NCI-H1048 (cell line): ENCODE measurements at regions not wholly inside any gene's neighbourhood (a gene's known extent, or its start where the extent isn't known, plus 50 kb on each side); places are given as distances from the start of the nearest gene placed in this dataset.
"Not testable (repeated sequence)": the region's sequence is repeated elsewhere in the genome, so short reads cannot be mapped to it uniquely, and the experiment has no call there.

Experiments
- DNase-seq: peaks from one replicate; lab custom pipeline; 2025; lab: John Stamatoyannopoulos, UW

DNA sequence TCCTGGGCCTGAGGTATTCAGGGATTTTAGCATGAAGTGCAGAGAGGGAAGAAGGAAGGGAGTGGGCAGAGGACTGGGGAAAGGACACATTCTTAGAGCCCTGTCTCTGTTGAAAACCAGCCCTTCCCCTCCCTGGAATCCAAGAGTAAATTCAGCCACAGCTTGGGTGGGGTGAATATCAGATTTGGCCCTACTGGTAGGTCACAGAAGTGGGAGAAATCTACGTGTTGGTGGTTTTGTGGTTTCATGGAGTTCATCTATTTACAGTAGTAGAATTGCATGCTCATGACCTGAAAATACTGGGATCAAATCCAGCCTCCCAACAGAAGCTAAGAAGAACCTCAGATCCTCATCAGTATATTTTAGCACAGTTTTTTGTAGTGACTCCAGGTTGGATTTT is 404.4 kb downstream of the BMP2 start:
- no peak for DNase-seq

GRCh38 chr20:7174554-7174953 is 407.1 kb downstream of the BMP2 start:
- no peak for DNase-seq

DNA sequence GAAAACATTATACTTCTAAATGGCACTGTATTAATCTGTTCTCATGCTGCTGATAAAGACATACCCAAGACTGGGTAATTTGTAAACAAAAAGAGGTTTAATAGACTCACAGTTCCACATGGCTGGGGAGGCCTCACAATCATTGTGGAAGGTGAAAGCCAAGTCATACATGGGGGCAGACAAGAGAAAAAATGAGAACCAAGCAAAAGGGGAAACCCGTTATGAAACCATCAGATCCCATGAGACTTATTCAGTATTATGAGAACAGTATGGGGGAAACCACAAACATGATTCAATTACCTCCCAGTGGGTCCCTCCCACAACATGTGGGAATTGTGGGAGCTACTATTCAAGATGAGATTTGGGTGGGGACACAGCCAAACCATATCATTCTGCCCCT is 408.3 kb downstream of the BMP2 start:
- DNase-seq = not testable (repeated sequence)

- DNase-seq = no peak
These were observed 410.5 kb downstream of the BMP2 start for GRCh38 chr20:7178004-7178403.

DNA sequence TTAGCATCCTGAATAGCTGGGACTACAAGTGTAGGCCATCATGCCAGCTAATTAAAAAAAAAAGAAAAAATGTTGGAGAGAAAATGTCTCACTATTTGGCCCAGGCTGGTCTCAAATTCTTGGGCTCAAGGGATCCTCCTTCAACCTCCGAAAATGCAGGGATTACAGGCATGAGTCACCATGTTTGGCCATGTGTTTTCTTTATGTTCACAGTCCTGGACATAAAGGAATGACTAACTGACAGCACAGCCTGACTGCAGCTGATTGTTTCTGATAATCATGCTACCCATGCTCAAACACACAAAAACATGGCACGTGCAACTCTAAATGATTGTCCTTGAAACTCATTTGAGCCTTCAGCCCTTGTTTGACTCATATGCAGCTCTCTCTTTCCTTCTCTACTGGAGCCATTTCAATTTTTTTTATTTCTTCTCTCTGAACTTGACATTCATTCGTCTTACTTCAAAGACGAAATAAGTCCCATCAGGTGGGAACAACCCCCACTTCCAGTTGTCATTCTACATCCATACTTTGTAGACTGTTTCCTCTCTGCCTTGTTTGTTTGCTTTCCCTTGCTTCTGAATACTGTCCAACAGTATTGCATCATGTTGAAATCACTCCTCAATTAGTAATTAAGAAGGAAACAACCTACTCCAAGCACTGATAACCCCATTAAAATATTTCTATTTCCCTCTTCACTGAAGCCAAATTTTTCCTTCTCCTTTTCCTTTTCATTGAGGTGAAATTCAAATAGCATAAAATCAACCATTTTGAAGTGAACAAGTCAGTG is 413.0 kb downstream of the BMP2 start:
- DNase-seq = no peak

DNA sequence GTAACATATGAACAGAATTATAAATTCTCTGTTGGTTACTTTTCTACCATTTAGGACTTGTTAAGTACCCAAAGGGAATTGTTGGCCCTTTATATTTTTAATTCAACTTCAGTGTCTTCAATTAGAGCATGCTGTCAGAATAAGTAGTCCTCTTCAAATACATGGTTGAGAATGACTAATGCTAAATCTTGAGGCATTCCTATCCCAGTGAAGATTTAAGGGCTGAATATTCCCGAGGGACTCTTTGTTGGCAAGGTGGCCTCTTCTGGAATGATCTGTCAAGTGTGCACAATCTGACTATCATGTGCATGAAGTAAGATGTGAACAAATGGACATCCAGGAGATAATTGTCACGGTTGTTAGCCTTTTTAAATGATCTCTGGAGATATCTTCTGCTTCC is 421.7 kb downstream of the BMP2 start:
- no peak for DNase-seq

GRCh38 chr20:7193681-7194080 is 426.2 kb downstream of the BMP2 start:
- no peak for DNase-seq

DNA sequence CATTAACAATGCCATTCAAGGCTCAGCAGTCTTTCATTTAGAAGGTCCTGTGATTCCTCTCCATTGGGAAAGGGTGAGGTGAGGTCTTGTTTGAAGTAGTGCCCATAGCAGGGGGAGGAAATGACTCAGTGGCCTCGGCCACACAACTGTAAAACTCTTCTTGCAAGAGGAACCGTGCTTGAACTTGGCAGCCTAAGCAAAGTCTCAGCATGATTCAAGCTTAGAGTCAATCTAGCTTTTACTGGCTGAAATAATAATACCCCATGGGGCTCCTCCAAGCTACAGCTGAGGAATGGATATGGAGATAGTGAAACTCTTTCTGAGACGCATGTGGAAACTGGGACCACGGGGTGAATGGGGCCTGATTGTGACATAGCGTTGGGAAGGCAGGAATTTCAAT is 428.2 kb downstream of the BMP2 start:
- DNase-seq = no peak

- DNase-seq = no peak
These were observed 429.0 kb downstream of the BMP2 start for GRCh38 chr20:7196481-7196880.

- DNase-seq = no peak
These were observed 432.4 kb downstream of the BMP2 start for GRCh38 chr20:7199861-7200260.

DNA sequence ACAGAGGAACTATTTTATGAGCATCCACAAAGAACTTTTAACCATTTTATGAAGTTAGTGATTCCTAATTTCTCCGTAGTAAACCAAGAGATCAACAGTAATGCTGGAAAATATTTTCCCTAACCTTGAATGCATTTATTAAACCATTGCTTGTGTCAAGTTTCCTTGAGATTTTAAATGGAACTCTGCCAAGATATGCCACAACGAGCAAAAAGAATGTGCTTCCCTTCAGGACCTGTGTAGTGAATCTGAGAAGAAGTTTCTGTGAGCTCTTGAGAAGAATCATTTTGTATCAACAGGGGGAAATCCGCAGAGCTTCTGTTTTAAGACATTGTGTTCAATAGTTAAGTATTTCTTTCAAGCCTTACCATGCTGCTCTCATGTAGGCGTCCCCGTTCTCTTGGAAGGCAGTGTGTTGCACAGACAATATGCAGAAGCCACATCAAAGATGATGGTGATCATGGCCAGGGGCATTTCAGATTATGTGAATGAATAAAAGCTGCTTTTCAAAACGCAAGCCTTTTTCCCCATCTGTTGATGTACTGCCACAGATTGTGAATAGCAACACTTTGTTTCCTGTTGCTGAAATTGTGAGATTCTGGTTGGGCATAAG is 439.8 kb downstream of the BMP2 start:
- DNase-seq = no peak

GRCh38 chr20:7210910-7211309 is 443.4 kb downstream of the BMP2 start:
- no peak for DNase-seq

DNA sequence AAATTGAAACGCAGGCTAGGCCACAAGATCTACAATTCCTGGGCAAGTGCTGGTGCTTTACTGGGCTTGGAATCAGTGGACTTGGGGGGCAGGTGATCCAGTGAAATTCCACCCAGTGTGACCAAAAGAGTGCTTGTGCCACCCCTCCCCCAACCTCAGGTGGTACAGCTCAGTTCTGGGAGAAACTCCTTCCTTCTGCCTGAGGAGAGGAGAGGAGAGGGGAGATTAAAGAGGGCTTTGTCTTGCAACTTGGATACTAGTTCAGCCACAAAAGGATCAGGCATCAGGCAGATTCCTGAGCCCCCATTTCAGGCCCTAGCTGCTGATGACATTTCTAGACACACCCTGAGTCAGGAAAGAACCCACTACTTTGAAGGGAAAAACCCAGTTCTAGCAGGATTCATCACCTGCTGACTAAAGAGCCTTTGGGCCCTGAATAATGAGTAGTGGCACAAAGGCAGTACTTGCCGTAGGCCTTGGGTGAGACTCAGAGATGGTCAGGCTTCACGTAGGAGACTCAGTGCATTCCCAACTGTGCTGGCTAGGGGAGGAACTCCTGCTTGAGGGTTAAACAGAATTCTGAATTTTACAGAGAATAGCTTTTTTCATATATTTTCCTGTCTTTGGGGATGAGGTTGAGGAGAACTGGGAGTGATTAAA is 446.7 kb downstream of the BMP2 start:
- no peak for DNase-seq

- no peak for DNase-seq
These were observed 450.1 kb downstream of the BMP2 start for GRCh38 chr20:7217606-7218005.

DNA sequence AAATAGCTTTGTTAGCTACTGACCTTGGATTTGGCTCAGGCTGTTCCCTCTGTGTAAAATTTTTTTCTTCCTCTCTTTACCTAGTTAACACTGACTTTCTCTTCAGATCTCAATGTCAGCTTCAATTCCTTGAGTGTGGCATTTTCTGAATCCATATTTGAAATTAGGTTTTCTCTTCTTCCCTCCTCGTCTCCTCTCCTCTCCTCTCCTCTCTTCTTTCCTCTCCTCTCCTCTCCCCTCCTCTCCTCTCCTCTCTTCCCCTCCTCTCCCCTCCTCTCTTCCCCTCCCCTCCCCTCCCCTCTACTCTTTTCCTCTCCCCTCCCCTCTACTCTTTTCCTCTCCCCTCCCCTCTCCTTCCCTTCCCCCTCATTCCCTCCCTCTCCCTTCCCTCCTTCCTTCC is 453.3 kb downstream of the BMP2 start:
- DNase-seq = no peak

DNA sequence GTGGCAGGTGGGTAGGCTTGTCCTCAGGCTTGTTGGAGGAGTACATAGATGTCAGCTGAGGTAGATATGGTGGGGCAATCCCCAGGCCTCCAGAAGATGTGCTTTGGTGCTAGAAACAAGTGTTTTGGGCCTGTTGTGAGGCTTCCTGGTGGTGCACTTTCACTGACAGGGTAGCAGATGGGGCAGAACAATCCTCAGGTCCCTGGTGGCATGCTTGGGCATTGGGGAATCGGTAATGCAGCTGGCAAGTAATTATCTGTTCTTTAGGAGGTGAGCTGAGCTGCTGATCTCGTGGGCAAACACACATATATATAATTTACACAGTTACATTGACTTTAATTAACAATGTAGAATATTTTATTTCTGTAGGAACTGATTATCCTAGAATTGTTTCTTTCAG is 458.7 kb downstream of the BMP2 start:
- DNase-seq = no peak

- DNase-seq = no peak
These were observed 463.8 kb downstream of the BMP2 start for GRCh38 chr20:7231303-7231702.

DNA sequence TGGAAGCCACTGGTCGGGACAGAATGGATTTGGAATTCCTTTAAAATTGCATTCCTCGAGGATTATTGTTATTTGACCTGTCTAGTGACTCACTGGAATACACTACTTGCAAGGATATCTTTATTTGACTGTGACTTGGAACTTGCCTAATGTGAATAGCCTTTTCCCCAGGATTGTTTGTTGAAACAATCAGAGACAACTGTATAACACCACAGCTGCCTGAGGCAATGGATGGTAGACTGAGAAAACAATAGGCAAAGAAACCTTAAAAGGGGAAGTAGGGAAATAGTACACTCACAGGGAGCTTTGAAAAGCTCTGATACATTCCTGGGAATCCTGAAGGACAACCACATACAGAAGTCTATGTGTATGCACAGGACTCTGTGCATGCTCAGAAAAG is 465.3 kb downstream of the BMP2 start:
- no peak for DNase-seq

DNA sequence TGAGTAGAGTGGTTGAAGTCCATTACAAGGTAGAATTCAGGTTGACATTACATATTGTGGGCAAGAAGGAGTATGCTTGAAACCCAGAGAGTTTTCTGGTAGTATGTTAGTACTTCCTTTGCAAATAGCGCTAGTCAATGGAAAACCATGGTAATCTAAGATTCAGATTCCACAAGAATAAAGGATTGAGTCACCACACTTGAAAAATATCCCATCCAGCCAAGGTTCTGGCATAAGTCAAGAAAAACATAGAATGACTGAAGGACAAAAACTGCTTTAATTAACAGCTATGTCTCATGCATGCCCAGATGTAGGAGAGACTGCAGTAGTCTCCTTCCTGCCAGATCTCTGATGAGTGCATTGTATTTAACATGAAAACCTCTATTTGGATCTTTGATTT is 469.8 kb downstream of the BMP2 start:
- DNase-seq = no peak

- DNase-seq = no peak
These were observed 473.0 kb downstream of the BMP2 start for GRCh38 chr20:7240490-7240889.

- DNase-seq = no peak
These were observed 481.1 kb downstream of the BMP2 start for GRCh38 chr20:7248281-7249201.

DNA sequence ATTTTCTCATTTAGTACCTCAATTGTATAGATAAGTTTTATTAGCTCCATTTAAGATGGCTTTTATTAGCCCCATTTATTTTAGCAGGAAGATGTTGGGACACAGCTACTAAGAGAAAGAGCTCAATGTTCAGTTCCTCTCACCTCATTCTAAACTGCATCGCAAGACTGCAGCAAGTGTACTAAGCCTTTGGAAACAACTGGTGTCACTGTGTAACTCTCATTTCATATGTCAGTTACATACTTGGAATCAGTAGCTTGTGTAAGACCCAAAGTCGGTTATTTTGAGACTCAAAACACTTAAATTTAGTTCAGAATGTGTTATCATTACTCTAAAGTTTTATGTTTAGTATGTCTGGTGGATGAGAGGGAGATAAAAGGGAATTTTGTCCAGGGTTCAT is 482.9 kb downstream of the BMP2 start:
- DNase-seq = no peak
